ENCODE measurements at regions not wholly inside any gene's neighbourhood (a gene's known extent, or its start where the extent isn't known, plus 50 kb on each side); places are given as distances from the start of the nearest gene placed in this dataset.

DNA sequence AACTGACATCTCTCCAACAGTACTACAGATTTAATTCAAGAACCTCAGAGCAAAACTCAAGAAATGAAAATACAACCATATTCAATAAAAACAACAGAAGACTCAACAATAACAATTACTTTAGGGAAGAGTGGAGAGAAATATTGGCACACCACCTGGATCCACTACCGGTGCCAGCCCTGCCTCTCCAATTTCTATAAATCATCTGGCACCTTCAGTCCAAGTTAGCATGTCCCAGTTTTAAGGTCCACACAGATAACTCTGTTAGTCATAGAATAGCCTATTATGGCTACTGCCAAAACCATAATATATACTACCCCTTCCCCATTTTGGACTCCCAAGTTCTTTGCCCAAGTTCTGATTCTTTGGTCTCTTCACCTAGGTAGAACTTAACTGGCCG lies 69.9 kb upstream of the PSMA6 start:
- ChIA-PET POLR2A (no interaction called here), CTCF (interaction anchor here (0.6 kb wide), 1 partner anchor 83 kb away, joined by 4 read pairs; no protein-coding TSS in a partner anchor)
- Histone ChIP-seq H3K4me1 (ENCODE audit: control insufficient read depth, insufficient read depth, low read length) (no peaks in the 10 kb centered on the region), H3K27ac (ENCODE audit: extremely low read depth, low read depth, low read length) (no peak overlapping the region), H3K9me3 (ENCODE audit: control insufficient read depth, insufficient read depth, low read depth, low read length) (no peaks in the 10 kb centered on the region), H3K36me3 (ENCODE audit: control insufficient read depth in 2 of 2, insufficient read depth in 1 of 2, low read length in 2 of 2) (no peaks in the 10 kb centered on the region), H3K4me3 (ENCODE audit: low read depth, low read length) (no peak overlapping the region)
- TF ChIP-seq ZNF37A (tag by site-specific recombination; IDR thresholded peaks at IDR 0.05) = no peak
- TF ChIP-seq ZNF26 (tag by site-specific recombination; IDR thresholded peaks at IDR 0.05) = no peak
- TF ChIP-seq, protein P1, sequence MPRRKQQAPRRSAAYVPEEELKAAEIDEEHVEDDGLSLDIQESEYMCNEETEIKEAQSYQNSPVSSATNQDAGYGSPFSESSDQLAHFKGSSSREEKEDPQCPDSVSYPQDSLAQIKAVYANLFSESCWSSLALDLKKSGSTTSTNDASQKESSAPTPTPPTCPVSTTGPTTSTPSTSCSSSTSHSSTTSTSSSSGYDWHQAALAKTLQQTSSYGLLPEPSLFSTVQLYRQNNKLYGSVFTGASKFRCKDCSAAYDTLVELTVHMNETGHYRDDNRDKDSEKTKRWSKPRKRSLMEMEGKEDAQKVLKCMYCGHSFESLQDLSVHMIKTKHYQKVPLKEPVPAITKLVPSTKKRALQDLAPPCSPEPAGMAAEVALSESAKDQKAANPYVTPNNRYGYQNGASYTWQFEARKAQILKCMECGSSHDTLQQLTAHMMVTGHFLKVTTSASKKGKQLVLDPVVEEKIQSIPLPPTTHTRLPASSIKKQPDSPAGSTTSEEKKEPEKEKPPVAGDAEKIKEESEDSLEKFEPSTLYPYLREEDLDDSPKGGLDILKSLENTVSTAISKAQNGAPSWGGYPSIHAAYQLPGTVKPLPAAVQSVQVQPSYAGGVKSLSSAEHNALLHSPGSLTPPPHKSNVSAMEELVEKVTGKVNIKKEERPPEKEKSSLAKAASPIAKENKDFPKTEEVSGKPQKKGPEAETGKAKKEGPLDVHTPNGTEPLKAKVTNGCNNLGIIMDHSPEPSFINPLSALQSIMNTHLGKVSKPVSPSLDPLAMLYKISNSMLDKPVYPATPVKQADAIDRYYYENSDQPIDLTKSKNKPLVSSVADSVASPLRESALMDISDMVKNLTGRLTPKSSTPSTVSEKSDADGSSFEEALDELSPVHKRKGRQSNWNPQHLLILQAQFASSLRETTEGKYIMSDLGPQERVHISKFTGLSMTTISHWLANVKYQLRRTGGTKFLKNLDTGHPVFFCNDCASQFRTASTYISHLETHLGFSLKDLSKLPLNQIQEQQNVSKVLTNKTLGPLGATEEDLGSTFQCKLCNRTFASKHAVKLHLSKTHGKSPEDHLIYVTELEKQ (tag by site-specific recombination; IDR thresholded peaks at IDR 0.05; ENCODE audit: borderline replicate concordance) = no peak
- no peak for TF ChIP-seq ZNF621 (tag by site-specific recombination; IDR thresholded peaks at IDR 0.05)
- TF ChIP-seq TRIM28 (IDR thresholded peaks at IDR 0.05; ENCODE audit: borderline replicate concordance, low read length) = no peak
- TF ChIP-seq ZNF394 (tag by site-specific recombination; IDR thresholded peaks at IDR 0.05; ENCODE audit: borderline replicate concordance) = no peak
- no peak for TF ChIP-seq ZNF776 (tag by site-specific recombination; IDR thresholded peaks at IDR 0.05; ENCODE audit: borderline replicate concordance)
- TF ChIP-seq BCL11B (tag by site-specific recombination; IDR thresholded peaks at IDR 0.05; ENCODE audit: low read depth) = no peak
- no peak for TF ChIP-seq KLF1 (tag by site-specific recombination; IDR thresholded peaks at IDR 0.05)

DNA sequence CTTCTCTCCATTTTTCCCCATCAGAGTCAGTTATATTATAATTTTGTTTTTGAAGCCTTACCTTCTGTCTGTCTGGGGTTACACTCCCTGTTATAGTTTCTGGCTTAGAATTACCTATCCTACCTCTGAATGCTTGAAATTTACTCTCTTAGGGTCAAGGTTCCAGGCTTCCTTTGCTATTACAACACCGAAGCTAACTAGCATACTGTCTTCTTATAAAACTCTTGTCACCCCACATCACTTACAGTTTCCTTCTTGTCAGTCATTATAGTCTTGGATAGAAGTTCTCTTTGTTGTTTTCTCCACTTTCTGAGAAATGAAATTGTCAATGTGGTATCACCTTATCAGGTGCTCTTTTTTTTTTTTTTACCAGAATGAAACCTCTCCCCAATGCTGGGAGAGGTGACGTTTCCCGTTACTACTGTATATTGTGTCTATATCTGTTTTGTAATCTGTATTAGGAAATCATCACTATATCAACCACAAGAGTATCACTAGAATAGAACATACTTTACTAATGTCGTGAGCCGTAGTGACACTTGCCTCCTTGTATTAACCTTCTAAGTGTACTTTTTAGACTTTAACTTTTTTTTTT lies 69.2 kb upstream of the PSMA6 start:
- no peak overlapping the region for H3K27ac ChIP-seq (ENCODE audit: extremely low read depth, low read depth, low read length)
- no peaks in the 10 kb centered on the region for H3K9me3 ChIP-seq (ENCODE audit: control insufficient read depth, insufficient read depth, low read depth, low read length)
- ChIA-PET POLR2A (no interaction called here), CTCF (interaction anchor here (0.6 kb wide), 1 partner anchor 82 kb away, joined by 4 read pairs; no protein-coding TSS in a partner anchor)
- no peaks in the 10 kb centered on the region for H3K4me1 ChIP-seq (ENCODE audit: control insufficient read depth, insufficient read depth, low read length)
- H3K4me3 ChIP-seq (ENCODE audit: low read depth, low read length) = no peak overlapping the region
- H3K36me3 ChIP-seq (ENCODE audit: control insufficient read depth in 2 of 2, insufficient read depth in 1 of 2, low read length in 2 of 2) = no peaks in the 10 kb centered on the region
- TF ChIP-seq ZNF24 (tag by site-specific recombination; IDR thresholded peaks at IDR 0.05) (no peak), ZNF530 (tag by site-specific recombination; IDR thresholded peaks at IDR 0.05; ENCODE audit: low read depth) (no peak), OSR2 (tag by site-specific recombination; IDR thresholded peaks at IDR 0.05) (no peak)

- CTCF ChIA-PET = no interaction called here
- Histone ChIP-seq H3K4me3 (ENCODE audit: low read depth, low read length) (no peak overlapping the region), H3K36me3 (ENCODE audit: control insufficient read depth in 2 of 2, insufficient read depth in 1 of 2, low read length in 2 of 2) (no peaks in the 10 kb centered on the region), H3K4me1 (ENCODE audit: control insufficient read depth, insufficient read depth, low read length) (no peaks in the 10 kb centered on the region), H3K9me3 (ENCODE audit: control insufficient read depth, insufficient read depth, low read depth, low read length) (no peaks in the 10 kb centered on the region), H3K27ac (ENCODE audit: extremely low read depth, low read depth, low read length) (no peak overlapping the region)
- POLR2A ChIA-PET = no interaction called here
- TF ChIP-seq ZNF785 (tag by site-specific recombination; IDR thresholded peaks at IDR 0.05) (no peak), ZNF341 (tag by site-specific recombination; IDR thresholded peaks at IDR 0.05; ENCODE audit: low read depth) (no peak), ZSCAN23 (tag by site-specific recombination; IDR thresholded peaks at IDR 0.05) (no peak), ZNF404 (tag by site-specific recombination; IDR thresholded peaks at IDR 0.05) (no peak), ZNF2 (tag by site-specific recombination; IDR thresholded peaks at IDR 0.05) (no peak), IKZF3 (tag by site-specific recombination; IDR thresholded peaks at IDR 0.05) (no peak), ZNF561 (tag by site-specific recombination; IDR thresholded peaks at IDR 0.05; ENCODE audit: borderline replicate concordance) (no peak), SP7 (tag by site-specific recombination; IDR thresholded peaks at IDR 0.05) (no peak), ZNF704 (tag by site-specific recombination; IDR thresholded peaks at IDR 0.05) (no peak), REPIN1 (tag by site-specific recombination; IDR thresholded peaks at IDR 0.05; ENCODE audit: low read depth) (no peak), ZNF416 (tag by site-specific recombination; IDR thresholded peaks at IDR 0.05) (no peak)
- TF ChIP-seq, protein P2, sequence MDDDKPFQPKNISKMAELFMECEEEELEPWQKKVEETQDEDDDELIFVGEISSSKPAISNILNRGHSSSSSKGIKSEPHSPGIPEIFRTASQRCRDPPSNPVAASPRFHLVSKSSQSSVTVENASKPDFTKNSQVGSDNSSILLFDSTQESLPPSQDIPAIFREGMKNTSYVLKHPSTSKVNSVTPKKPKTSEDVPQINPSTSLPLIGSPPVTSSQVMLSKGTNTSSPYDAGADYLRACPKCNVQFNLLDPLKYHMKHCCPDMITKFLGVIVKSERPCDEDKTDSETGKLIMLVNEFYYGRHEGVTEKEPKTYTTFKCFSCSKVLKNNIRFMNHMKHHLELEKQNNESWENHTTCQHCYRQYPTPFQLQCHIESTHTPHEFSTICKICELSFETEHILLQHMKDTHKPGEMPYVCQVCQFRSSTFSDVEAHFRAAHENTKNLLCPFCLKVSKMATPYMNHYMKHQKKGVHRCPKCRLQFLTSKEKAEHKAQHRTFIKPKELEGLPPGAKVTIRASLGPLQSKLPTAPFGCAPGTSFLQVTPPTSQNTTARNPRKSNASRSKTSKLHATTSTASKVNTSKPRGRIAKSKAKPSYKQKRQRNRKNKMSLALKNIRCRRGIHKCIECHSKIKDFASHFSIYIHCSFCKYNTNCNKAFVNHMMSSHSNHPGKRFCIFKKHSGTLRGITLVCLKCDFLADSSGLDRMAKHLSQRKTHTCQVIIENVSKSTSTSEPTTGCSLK (tag by site-specific recombination; IDR thresholded peaks at IDR 0.05) = no peak
Observed at GRCh38 chr14:35223927-35224326, 68.3 kb upstream of the PSMA6 start.
